Heart right ventricle (tissue), 16 donors: ENCODE measurements at regions not wholly inside any gene's neighbourhood (a gene's known extent, or its start where the extent isn't known, plus 50 kb on each side); places are given as distances from the start of the nearest gene placed in this dataset.

Source experiments
- ATAC-seq, 8 donors: fragments of 200-7000 bp; cut with Tn5 transposase; one replicate each; pipeline ENCODE4 v1.9.1; 2020; ENCODE audit warnings: mild to moderate bottlenecking in 8 of 8, moderate library complexity in 8 of 8, moderate number of reproducible peaks in 1 of 8
- DNase-seq, 2 donors: peaks; one replicate each; pipeline ENCODE4 v3.0.0-alpha.2; 2020
- H3K27ac ChIP-seq, 10 donors: fragments of 200-600 bp; sonication (generic) in 2 of 10; one replicate each; pipeline versions ENCODE4 v1.5.0 to v1.8.0; 2020 to 2022; ENCODE audit warnings: mild to moderate bottlenecking in 3 of 10
- H3K27me3 ChIP-seq, 7 donors: fragments of 200-600 bp; one replicate each; pipeline ENCODE4 v1.8.0; 2021 to 2022; ENCODE audit warnings: mild to moderate bottlenecking in 2 of 7
- H3K36me3 ChIP-seq, 9 donors: fragments of 200-600 bp; sonication (generic) in 1 of 9; one replicate each; pipeline versions ENCODE4 v1.5.0 to v1.8.0; 2020 to 2022; ENCODE audit warnings: mild to moderate bottlenecking in 2 of 9
- H3K4me1 ChIP-seq, 9 donors: fragments of 200-600 bp; sonication (generic) in 1 of 9; one replicate each; pipeline versions ENCODE4 v1.5.0 to v1.8.0; 2020 to 2022; ENCODE audit warnings: mild to moderate bottlenecking in 4 of 9
- H3K4me3 ChIP-seq, 10 donors: fragments of 200-600 bp; sonication (generic) in 2 of 10; one replicate each; pipeline versions ENCODE4 v1.5.0 to v1.8.0; 2020 to 2022; ENCODE audit warnings: mild to moderate bottlenecking in 7 of 10, moderate library complexity in 2 of 10
- H3K9me3 ChIP-seq, 11 donors: fragments of 200-600 bp in 10 of 11; sonication (generic) in 2 of 11; one replicate each; pipeline versions ENCODE4 v1.5.0 to v1.8.0; 2013 to 2022; ENCODE audit warnings: mild to moderate bottlenecking in 2 of 11, control low read depth in 1 of 11, moderate library complexity in 1 of 11
- CTCF ChIP-seq, 9 donors: fragments of 200-600 bp; sonication (generic) in 2 of 9; IDR thresholded peaks; one replicate each; pipeline versions ENCODE4 v1.5.0 to v1.8.0; 2021 to 2022; ENCODE audit warnings: antibody characterized with exemption in 9 of 9, mild to moderate bottlenecking in 5 of 9, moderate library complexity in 1 of 9
- WGBS, 2 donors: extraction: QIAGEN DNeasy Blood & Tissue Kit; methylation state at CpG; one replicate each; pipeline ENCODE4 v1.1.7; 2013; ENCODE audit warnings: inconsistent platforms in 1 of 2; 5-methylcytosine and 5-hydroxymethylcytosine counted together
- intact Hi-C, 10 donors: fragments of 100-400 bp; cut with DNase I; formaldehyde crosslinking; loops; one replicate each; pipeline versions ENCODE4 v1.11.1 to v1.14.2; 2022
- donor health status: Arrhythmogenic right ventricular cardiomyopathy.
- donor health status: ischemic (EF 13 %, LVEDD 7.1; RV severe dilation, severe dysfunction).
- donor health status: healthy with polysubstance abuse.
- donor health status: DM: no; HTN: yes; CAD: no.
- donor health status: DM: no; HTN: no; CAD: no.
- donor health status: ischemic (EF 25% LVEDD 6.9; RV normal size, moderate dysfunction).
- donor health status: ischemic (EF 25% LVEDD 5.7; RV mildly dilated, moderate dysfunction).
- donor health status: healthy.
- donor health status: DM: yes; HTN: yes; CAD: no.
- donor health status: Ischemic cardiomyopathy.
- donor health status: ischemic (EF 35%, LVEDD 5.7; RV mildly dilated, moderate dysfunction).
- donor health status: nonischemic (EF 11% LVEDD 7.7; RV severe dilation, severe dysfunction).
- donor health status: DM: yes; HTN: yes; CAD: no.
- donor health status: PGD.
- donor health status: ischemic (EF 29% LVEDD 5.4; RV normal size, mild dysfunction).
- donor health status: nonischemic (EF 23%, LVEDD 6.1; RV moderate dilation, normal function).

- DNase-seq (no peak), ATAC-seq (no peak)
- no peak overlapping the region for H3K27ac ChIP-seq
- H3K36me3 ChIP-seq, result no peaks in the 10 kb centered on the region
- WGBS, 2 donors, result 68 to 75% methylated on average over 2 of the region's 2 CpGs
- no peak for TF ChIP-seq CTCF (IDR thresholded peaks at IDR 0.05)
- H3K4me1 ChIP-seq, result no peaks in the 10 kb centered on the region
- no peak overlapping the region for H3K4me3 ChIP-seq
- peaks cover 0 to 5% (median 0%) of the 10 kb centered on the region in 11 donors for H3K9me3 ChIP-seq
- no peaks in the 10 kb centered on the region for H3K27me3 ChIP-seq
- intact Hi-C loops, result no loop called here
Measured at GRCh38 chr5:117183326-117183725, 608.7 kb upstream of the SEMA6A start.

GRCh38 chr5:117182104-117182503 is 607.5 kb upstream of the SEMA6A start:
- intact Hi-C loops, result no loop called here
- no peak for ATAC-seq

GRCh38 chr5:117177302-117177701 is 602.7 kb upstream of the SEMA6A start:
- WGBS, 2 donors, result 96 to 98% methylated on average over 1 of the region's 1 CpG
- no peak for ATAC-seq
- intact Hi-C loops, result no loop called here
- peaks cover 0 to 4% (median 0%) of the 10 kb centered on the region in 11 donors for H3K9me3 ChIP-seq
- no peaks in the 10 kb centered on the region for H3K36me3 ChIP-seq
- no peak overlapping the region for H3K4me3 ChIP-seq
- no peak for DNase-seq
- peaks cover 0 to 7% (median 0%) of the 10 kb centered on the region in 9 donors for H3K4me1 ChIP-seq
- H3K27ac ChIP-seq, result no peak overlapping the region
- TF ChIP-seq CTCF (IDR thresholded peaks at IDR 0.05), result no peak
- H3K27me3 ChIP-seq, result no peaks in the 10 kb centered on the region

More at GRCh38 chr5:117182104-117182503, 607.5 kb upstream of the SEMA6A start:
- peaks cover 0 to 5% (median 0%) of the 10 kb centered on the region in 11 donors for H3K9me3 ChIP-seq
- no peaks in the 10 kb centered on the region for H3K36me3 ChIP-seq
- no peaks in the 10 kb centered on the region for H3K27me3 ChIP-seq
- no peaks in the 10 kb centered on the region for H3K4me1 ChIP-seq
- H3K27ac ChIP-seq, result no peak overlapping the region
- no peak overlapping the region for H3K4me3 ChIP-seq
- DNase-seq, result no peak
- no peak for TF ChIP-seq CTCF (IDR thresholded peaks at IDR 0.05)
- 68 to 85% methylated on average over 1 of the region's 1 CpG for WGBS, 2 donors

- intact Hi-C loops, result no loop called here
- WGBS, 2 donors, result 93 to 97% methylated on average over 4 of the region's 4 CpGs
- Histone ChIP-seq H3K9me3 (peaks cover 0 to 5% (median 0%) of the 10 kb centered on the region in 11 donors), H3K27me3 (no peaks in the 10 kb centered on the region), H3K36me3 (no peaks in the 10 kb centered on the region), H3K4me1 (peaks cover 0 to 10% (median 0%) of the 10 kb centered on the region in 9 donors), H3K27ac (no peak overlapping the region), H3K4me3 (no peak overlapping the region)
- DNase-seq, result no peak
- ATAC-seq, result no peak
- no peak for TF ChIP-seq CTCF (IDR thresholded peaks at IDR 0.05)
Measured at GRCh38 chr5:117165068-117165467, 590.4 kb upstream of the SEMA6A start.
